Activated naive CD4-positive, alpha-beta T cell treated with anti-CD3 and anti-CD28 coated beads, Interleukin-2, amount 50 U/mL, for 24 hours (primary cell): ENCODE measurements at regions not wholly inside any gene's neighbourhood (a gene's known extent, or its start where the extent isn't known, plus 50 kb on each side); places are given as distances from the start of the nearest gene placed in this dataset.

Experiments used
- H3K27ac Mint-ChIP-seq: one replicate; pipeline ENCODE4 v1.8.0; 2021; ENCODE audit warnings: mild to moderate bottlenecking, mixed read lengths
- H3K27me3 Mint-ChIP-seq: one replicate; pipeline ENCODE4 v1.8.0; 2021; ENCODE audit warnings: mixed read lengths
- H3K36me3 Mint-ChIP-seq: one replicate; pipeline ENCODE4 v1.8.0; 2021; ENCODE audit warnings: mixed read lengths
- H3K4me1 Mint-ChIP-seq: one replicate; pipeline ENCODE4 v1.8.0; 2021; ENCODE audit warnings: mixed read lengths
- H3K4me3 Mint-ChIP-seq: one replicate; pipeline ENCODE4 v1.8.0; 2021; ENCODE audit warnings: mild to moderate bottlenecking, mixed read lengths
- H3K9me3 Mint-ChIP-seq: one replicate; pipeline ENCODE4 v1.8.0; 2021; ENCODE audit warnings: mixed read lengths

DNA sequence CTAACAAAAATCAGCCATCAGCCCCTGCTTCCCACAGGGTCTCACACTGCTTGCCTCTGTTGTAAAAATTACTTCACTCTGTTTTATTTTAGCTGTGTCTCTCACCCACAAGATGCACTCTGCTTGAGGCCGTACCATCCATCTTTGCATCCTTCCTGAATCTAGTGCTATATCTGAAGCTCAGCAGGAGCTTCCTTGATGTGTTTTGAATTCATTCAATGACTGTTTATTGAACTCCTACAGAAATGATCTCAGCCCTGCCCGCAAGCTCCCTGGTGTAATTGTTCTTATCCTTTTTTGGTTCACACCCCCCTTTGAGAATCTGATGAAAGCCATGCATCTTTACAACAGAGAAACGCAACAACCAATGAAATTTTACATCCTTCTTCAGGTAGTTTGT is 310.2 kb upstream of the ZC3H12C start:
- Mint-ChIP-seq H3K4me3 (no peak overlapping the region), H3K36me3 (no peaks in the 10 kb centered on the region), H3K9me3 (peaks cover 4% of the 10 kb centered on the region)

GRCh38 chr11:109783840-109784239 is 309.4 kb upstream of the ZC3H12C start:
- no peak overlapping the region for H3K4me3 Mint-ChIP-seq
- H3K36me3 Mint-ChIP-seq, result no peaks in the 10 kb centered on the region

More for the DNA sequence above, 310.2 kb upstream of the ZC3H12C start:
- peaks cover 1% of the 10 kb centered on the region for H3K27me3 Mint-ChIP-seq
- no peak overlapping the region for H3K27ac Mint-ChIP-seq
- no peaks in the 10 kb centered on the region for H3K4me1 Mint-ChIP-seq

GRCh38 chr11:109784536-109784935 is 308.7 kb upstream of the ZC3H12C start:
- Mint-ChIP-seq H3K4me1 (no peaks in the 10 kb centered on the region), H3K36me3 (no peaks in the 10 kb centered on the region), H3K9me3 (peaks cover 4% of the 10 kb centered on the region), H3K4me3 (no peak overlapping the region), H3K27me3 (peaks cover 3% of the 10 kb centered on the region), H3K27ac (no peak overlapping the region)

More at GRCh38 chr11:109783840-109784239, 309.4 kb upstream of the ZC3H12C start:
- H3K4me1 Mint-ChIP-seq, result no peaks in the 10 kb centered on the region
- peaks cover 1% of the 10 kb centered on the region for H3K27me3 Mint-ChIP-seq
- peaks cover 4% of the 10 kb centered on the region for H3K9me3 Mint-ChIP-seq
- no peak overlapping the region for H3K27ac Mint-ChIP-seq

GRCh38 chr11:109785198-109785597 is 308.0 kb upstream of the ZC3H12C start:
- H3K9me3 Mint-ChIP-seq, result peaks cover 4% of the 10 kb centered on the region
- no peak overlapping the region for H3K27ac Mint-ChIP-seq
- no peaks in the 10 kb centered on the region for H3K4me1 Mint-ChIP-seq
- no peak overlapping the region for H3K4me3 Mint-ChIP-seq
- H3K36me3 Mint-ChIP-seq, result no peaks in the 10 kb centered on the region
- H3K27me3 Mint-ChIP-seq, result peaks cover 3% of the 10 kb centered on the region

GRCh38 chr11:109785714-109786113 is 307.5 kb upstream of the ZC3H12C start:
- H3K4me1 Mint-ChIP-seq, result no peaks in the 10 kb centered on the region
- H3K4me3 Mint-ChIP-seq, result no peak overlapping the region
- no peaks in the 10 kb centered on the region for H3K36me3 Mint-ChIP-seq
- no peak overlapping the region for H3K27ac Mint-ChIP-seq
- H3K27me3 Mint-ChIP-seq, result peaks cover 2% of the 10 kb centered on the region
- peaks cover 4% of the 10 kb centered on the region for H3K9me3 Mint-ChIP-seq

GRCh38 chr11:109788948-109789490 is 304.2 kb upstream of the ZC3H12C start:
- peaks cover 2% of the 10 kb centered on the region for H3K27me3 Mint-ChIP-seq
- no peaks in the 10 kb centered on the region for H3K9me3 Mint-ChIP-seq
- H3K4me3 Mint-ChIP-seq, result no peak overlapping the region
- no peaks in the 10 kb centered on the region for H3K36me3 Mint-ChIP-seq
- H3K4me1 Mint-ChIP-seq, result no peaks in the 10 kb centered on the region
- H3K27ac Mint-ChIP-seq, result no peak overlapping the region

GRCh38 chr11:109789901-109790300 is 303.3 kb upstream of the ZC3H12C start:
- Mint-ChIP-seq H3K36me3 (no peaks in the 10 kb centered on the region), H3K9me3 (no peaks in the 10 kb centered on the region), H3K4me1 (no peaks in the 10 kb centered on the region), H3K4me3 (no peak overlapping the region), H3K27ac (no peak overlapping the region), H3K27me3 (peaks cover 2% of the 10 kb centered on the region)

GRCh38 chr11:109791337-109791736 is 301.9 kb upstream of the ZC3H12C start:
- Mint-ChIP-seq H3K27me3 (peaks cover 2% of the 10 kb centered on the region), H3K4me3 (no peak overlapping the region), H3K9me3 (no peaks in the 10 kb centered on the region), H3K27ac (no peak overlapping the region), H3K36me3 (no peaks in the 10 kb centered on the region), H3K4me1 (no peaks in the 10 kb centered on the region)

- no peaks in the 10 kb centered on the region for H3K27me3 Mint-ChIP-seq
- no peaks in the 10 kb centered on the region for H3K36me3 Mint-ChIP-seq
- no peaks in the 10 kb centered on the region for H3K9me3 Mint-ChIP-seq
- H3K4me3 Mint-ChIP-seq, result no peak overlapping the region
- no peak overlapping the region for H3K27ac Mint-ChIP-seq
- no peaks in the 10 kb centered on the region for H3K4me1 Mint-ChIP-seq
Observed at GRCh38 chr11:109794501-109794900, 298.7 kb upstream of the ZC3H12C start.

DNA sequence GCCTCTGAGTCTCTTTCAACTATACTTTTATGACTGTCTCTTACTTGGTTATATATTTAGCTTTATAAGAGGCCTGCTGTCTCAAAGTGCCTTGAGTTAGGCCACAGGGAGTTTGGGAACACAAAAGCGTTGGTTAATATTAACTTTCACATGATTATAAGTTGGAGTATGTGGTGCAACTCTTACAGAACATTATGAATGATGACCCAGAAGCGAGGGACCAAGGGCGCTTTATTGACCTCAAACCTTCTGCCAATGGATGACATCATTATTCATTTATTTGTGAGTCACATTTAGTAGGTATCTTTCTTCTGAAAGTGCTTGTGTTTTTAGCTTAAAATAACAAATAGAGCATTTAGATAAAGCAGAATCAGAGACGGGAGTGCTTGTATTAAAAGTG is 298.0 kb upstream of the ZC3H12C start:
- H3K4me1 Mint-ChIP-seq, result no peaks in the 10 kb centered on the region
- no peak overlapping the region for H3K27ac Mint-ChIP-seq
- H3K4me3 Mint-ChIP-seq, result no peak overlapping the region
- H3K36me3 Mint-ChIP-seq, result no peaks in the 10 kb centered on the region
- no peaks in the 10 kb centered on the region for H3K27me3 Mint-ChIP-seq
- H3K9me3 Mint-ChIP-seq, result no peaks in the 10 kb centered on the region

GRCh38 chr11:109796253-109796652 is 296.9 kb upstream of the ZC3H12C start:
- H3K36me3 Mint-ChIP-seq, result no peaks in the 10 kb centered on the region
- H3K27me3 Mint-ChIP-seq, result no peaks in the 10 kb centered on the region
- H3K4me1 Mint-ChIP-seq, result no peaks in the 10 kb centered on the region
- no peak overlapping the region for H3K27ac Mint-ChIP-seq
- H3K9me3 Mint-ChIP-seq, result no peaks in the 10 kb centered on the region
- H3K4me3 Mint-ChIP-seq, result no peak overlapping the region

DNA sequence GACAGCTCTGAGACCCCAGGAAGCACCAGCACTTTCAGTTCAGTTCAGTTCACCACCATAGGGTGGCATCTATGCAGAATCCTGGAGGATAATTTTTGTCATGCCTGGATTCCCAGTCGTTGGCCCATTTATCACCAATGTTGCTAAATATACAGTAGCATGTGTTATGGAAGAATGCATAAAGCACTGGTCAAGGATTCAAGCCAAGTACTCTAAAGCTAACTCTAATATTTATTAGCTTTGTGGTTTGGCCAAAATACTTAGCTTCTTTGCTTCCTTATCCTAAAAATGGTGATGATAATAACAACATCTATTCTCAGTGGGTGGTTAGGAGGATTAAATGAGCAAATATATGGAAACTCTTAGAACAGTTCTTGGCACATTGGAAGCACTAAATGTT is 294.7 kb upstream of the ZC3H12C start:
- no peak overlapping the region for H3K4me3 Mint-ChIP-seq
- H3K9me3 Mint-ChIP-seq, result no peaks in the 10 kb centered on the region
- no peak overlapping the region for H3K27ac Mint-ChIP-seq
- H3K4me1 Mint-ChIP-seq, result no peaks in the 10 kb centered on the region
- H3K36me3 Mint-ChIP-seq, result no peaks in the 10 kb centered on the region
- H3K27me3 Mint-ChIP-seq, result no peaks in the 10 kb centered on the region

- no peak overlapping the region for H3K4me3 Mint-ChIP-seq
- no peaks in the 10 kb centered on the region for H3K27me3 Mint-ChIP-seq
- H3K27ac Mint-ChIP-seq, result no peak overlapping the region
- H3K36me3 Mint-ChIP-seq, result no peaks in the 10 kb centered on the region
- H3K9me3 Mint-ChIP-seq, result no peaks in the 10 kb centered on the region
- no peaks in the 10 kb centered on the region for H3K4me1 Mint-ChIP-seq
Observed at GRCh38 chr11:109799604-109800003, 293.6 kb upstream of the ZC3H12C start.

- Mint-ChIP-seq H3K4me1 (no peaks in the 10 kb centered on the region), H3K9me3 (no peaks in the 10 kb centered on the region), H3K36me3 (no peaks in the 10 kb centered on the region), H3K27me3 (no peaks in the 10 kb centered on the region), H3K4me3 (no peak overlapping the region), H3K27ac (no peak overlapping the region)
Observed at GRCh38 chr11:109804911-109805310, 288.3 kb upstream of the ZC3H12C start.

GRCh38 chr11:109806205-109806604 is 287.0 kb upstream of the ZC3H12C start:
- Mint-ChIP-seq H3K4me1 (no peaks in the 10 kb centered on the region), H3K9me3 (no peaks in the 10 kb centered on the region), H3K27me3 (peaks cover 1% of the 10 kb centered on the region), H3K36me3 (no peaks in the 10 kb centered on the region), H3K4me3 (no peak overlapping the region), H3K27ac (no peak overlapping the region)

GRCh38 chr11:109808569-109808968 is 284.6 kb upstream of the ZC3H12C start:
- Mint-ChIP-seq H3K4me1 (no peaks in the 10 kb centered on the region), H3K9me3 (peaks cover 6% of the 10 kb centered on the region), H3K27ac (no peak overlapping the region), H3K36me3 (no peaks in the 10 kb centered on the region), H3K27me3 (peaks cover 3% of the 10 kb centered on the region), H3K4me3 (no peak overlapping the region)

DNA sequence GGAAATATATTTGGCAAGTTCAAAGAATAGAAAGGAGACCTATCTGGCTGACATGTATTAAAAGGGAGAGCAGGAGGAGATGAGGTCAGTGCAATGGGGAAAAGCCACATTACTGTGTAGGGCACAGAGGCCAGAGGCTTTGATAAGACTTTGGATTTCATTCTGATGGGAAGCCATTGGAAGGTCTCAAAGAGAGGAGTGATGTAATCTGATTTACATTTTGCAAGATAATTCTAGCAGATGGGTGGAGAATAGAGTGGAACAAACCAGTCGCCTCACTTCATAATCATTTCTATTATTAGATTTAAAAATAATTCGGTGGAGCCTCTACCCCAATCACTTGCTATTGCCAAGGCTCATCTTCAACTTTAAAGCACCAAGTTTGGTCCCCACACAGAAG is 278.4 kb upstream of the ZC3H12C start:
- peaks cover 3% of the 10 kb centered on the region for H3K27me3 Mint-ChIP-seq
- peaks cover 6% of the 10 kb centered on the region for H3K9me3 Mint-ChIP-seq
- H3K36me3 Mint-ChIP-seq, result no peaks in the 10 kb centered on the region
- no peaks in the 10 kb centered on the region for H3K4me1 Mint-ChIP-seq
- H3K4me3 Mint-ChIP-seq, result no peak overlapping the region
- H3K27ac Mint-ChIP-seq, result no peak overlapping the region
